Keratinocyte (primary cell): ENCODE measurements at regions not wholly inside any gene's neighbourhood (a gene's known extent, or its start where the extent isn't known, plus 50 kb on each side); places are given as distances from the start of the nearest gene placed in this dataset.

Experiments used
- DNase-seq: peaks from one replicate; pipeline ENCODE4 v3.0.0-alpha.2; 2011; ENCODE audit warnings: low read depth, missing footprints, low spot score
- FAIRE-seq: peaks from 2 replicates; lab custom pipeline; 2011; peaks lifted over from hg19 to GRCh38; lab: Jason Lieb, UNC
- H2AFZ ChIP-seq: 2 replicates; pipeline ENCODE4 v1.6.0; 2012; ENCODE audit warnings: low read length, control low read depth, inconsistent platforms; ENCODE audit not compliant: control insufficient read depth
- H3K27ac ChIP-seq: 2 replicates; pipeline ENCODE4 v1.5.1; 2011; ENCODE audit warnings: low read length; ENCODE audit not compliant: control insufficient read depth, insufficient read depth
- H3K27me3 ChIP-seq: 3 replicates; pipeline ENCODE4 v1.6.0; 2011; ENCODE audit warnings: low read length; ENCODE audit not compliant: control insufficient read depth, insufficient read depth; ENCODE audit errors: extremely low read depth
- H3K36me3 ChIP-seq, 2 experiments: 2 replicates in 1 of 2; 3 replicates in 1 of 2; pipeline ENCODE4 v1.5.1; 2011; ENCODE audit warnings: low read length in 2 of 2, mild to moderate bottlenecking in 1 of 2; ENCODE audit not compliant: control insufficient read depth in 2 of 2, insufficient read depth in 2 of 2; ENCODE audit errors: extremely low read depth in 1 of 2
- H3K4me1 ChIP-seq: 3 replicates; pipeline ENCODE4 v1.5.1; 2011; ENCODE audit warnings: low read length; ENCODE audit not compliant: control insufficient read depth, insufficient read depth; ENCODE audit errors: extremely low read depth
- H3K4me2 ChIP-seq: 3 replicates; pipeline ENCODE4 v1.6.0; 2011; ENCODE audit warnings: low read depth, low read length; ENCODE audit not compliant: control insufficient read depth, insufficient read depth; ENCODE audit errors: extremely low read depth
- H3K4me3 ChIP-seq, 3 experiments: fragments of 200-600 bp in 1 of 3; sonication (generic) in 1 of 3; 2 replicates in 2 of 3; 3 replicates in 1 of 3; pipeline ENCODE4 v1.5.1; 2011 to 2016; ENCODE audit warnings: low read length in 3 of 3, mild to moderate bottlenecking in 3 of 3, control low read depth in 2 of 3, inconsistent platforms in 1 of 3, low read depth in 1 of 3, mixed read lengths in 1 of 3, mixed run types in 1 of 3, moderate library complexity in 1 of 3; ENCODE audit not compliant: control insufficient read depth in 2 of 3, insufficient read depth in 2 of 3; ENCODE audit errors: extremely low read depth in 1 of 3
- H3K79me2 ChIP-seq: 2 replicates; pipeline ENCODE4 v1.6.0; 2012; ENCODE audit warnings: low read length; ENCODE audit not compliant: control insufficient read depth, insufficient read depth
- H3K9ac ChIP-seq: 3 replicates; pipeline ENCODE4 v1.6.0; 2011; ENCODE audit warnings: low read length; ENCODE audit not compliant: control insufficient read depth, insufficient read depth; ENCODE audit errors: extremely low read depth
- H3K9me1 ChIP-seq: 3 replicates; pipeline ENCODE4 v1.6.0; 2011; ENCODE audit warnings: low read length; ENCODE audit not compliant: control insufficient read depth, insufficient read depth; ENCODE audit errors: extremely low read depth
- H3K9me3 ChIP-seq: 2 replicates; pipeline ENCODE4 v1.5.1; 2012; ENCODE audit warnings: low read depth, low read length; ENCODE audit not compliant: control insufficient read depth
- H4K20me1 ChIP-seq: 3 replicates; pipeline ENCODE4 v1.6.0; 2011; ENCODE audit warnings: low read length; ENCODE audit not compliant: control insufficient read depth, insufficient read depth; ENCODE audit errors: extremely low read depth
- EZH2 ChIP-seq: IDR thresholded peaks from one replicate; pipeline ENCODE4 v1.6.1; 2012; ENCODE audit warnings: inconsistent platforms, mild to moderate bottlenecking, low read length, moderate library complexity
- dilution Hi-C: fragments of 300-500 bp; cut with MboI; formaldehyde crosslinking; loops from one replicate; pipeline ENCODE4 v1.7.0; 2020; ENCODE audit warnings: low sequenced_read_pairs; ENCODE audit not compliant: extremely low pct_ligation_motif_present
- TF ChIP-seq, protein P1 (sequence below), 3 experiments: IDR thresholded peaks in 1 of 3; conservative IDR thresholded peaks in 1 of 3; optimal IDR thresholded peaks in 1 of 3; 2 replicates in 2 of 3; 3 replicates in 1 of 3; pipeline versions ENCODE3 to v1.5.1; 2011; ENCODE audit warnings: low read length in 3 of 3, mild to moderate bottlenecking in 3 of 3, moderate library complexity in 2 of 3, control low read depth in 1 of 3, inconsistent platforms in 1 of 3; ENCODE audit not compliant: insufficient read depth in 2 of 3; ENCODE audit errors: extremely low read depth in 1 of 3

DNA sequence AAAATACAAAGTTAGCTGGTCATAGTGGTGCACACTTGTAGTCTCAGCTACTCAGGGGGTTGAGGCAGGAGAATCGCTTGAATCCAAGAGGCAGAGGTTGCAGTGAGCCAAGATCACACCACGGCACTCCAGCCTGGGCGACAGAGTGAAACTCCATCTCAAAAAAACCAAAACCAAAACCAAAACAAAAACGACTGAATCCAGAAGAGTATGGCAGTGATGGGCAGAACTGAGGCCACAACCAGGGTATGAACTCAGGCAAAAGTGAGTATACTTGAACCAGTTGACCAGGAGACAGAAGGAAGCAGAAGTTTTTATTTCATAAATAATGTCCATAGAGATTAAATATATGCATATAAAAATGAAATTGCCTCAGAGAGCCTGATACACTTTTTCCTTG lies 620.0 kb upstream of the SEL1L start:
- H3K9me3 ChIP-seq: no peaks in the 10 kb centered on the region
- FAIRE-seq (no peak), DNase-seq (no peak)
- no peaks in the 10 kb centered on the region for H3K9me1 ChIP-seq
- no peak overlapping the region for H3K9ac ChIP-seq
- no peak overlapping the region for H3K27ac ChIP-seq
- TF ChIP-seq, protein P1, sequence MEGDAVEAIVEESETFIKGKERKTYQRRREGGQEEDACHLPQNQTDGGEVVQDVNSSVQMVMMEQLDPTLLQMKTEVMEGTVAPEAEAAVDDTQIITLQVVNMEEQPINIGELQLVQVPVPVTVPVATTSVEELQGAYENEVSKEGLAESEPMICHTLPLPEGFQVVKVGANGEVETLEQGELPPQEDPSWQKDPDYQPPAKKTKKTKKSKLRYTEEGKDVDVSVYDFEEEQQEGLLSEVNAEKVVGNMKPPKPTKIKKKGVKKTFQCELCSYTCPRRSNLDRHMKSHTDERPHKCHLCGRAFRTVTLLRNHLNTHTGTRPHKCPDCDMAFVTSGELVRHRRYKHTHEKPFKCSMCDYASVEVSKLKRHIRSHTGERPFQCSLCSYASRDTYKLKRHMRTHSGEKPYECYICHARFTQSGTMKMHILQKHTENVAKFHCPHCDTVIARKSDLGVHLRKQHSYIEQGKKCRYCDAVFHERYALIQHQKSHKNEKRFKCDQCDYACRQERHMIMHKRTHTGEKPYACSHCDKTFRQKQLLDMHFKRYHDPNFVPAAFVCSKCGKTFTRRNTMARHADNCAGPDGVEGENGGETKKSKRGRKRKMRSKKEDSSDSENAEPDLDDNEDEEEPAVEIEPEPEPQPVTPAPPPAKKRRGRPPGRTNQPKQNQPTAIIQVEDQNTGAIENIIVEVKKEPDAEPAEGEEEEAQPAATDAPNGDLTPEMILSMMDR (optimal IDR thresholded peaks at IDR 0.05 in 1 of 3, IDR thresholded peaks at IDR 0.05 in 1 of 3, conservative IDR thresholded peaks at IDR 0.05 in 1 of 3; ENCODE audit: extremely low read depth in 1 of 3, insufficient read depth in 2 of 3, low read length in 3 of 3): no peak
- TF ChIP-seq EZH2: no peak
- H3K36me3 ChIP-seq: no peaks in the 10 kb centered on the region
- no peaks in the 10 kb centered on the region for H3K79me2 ChIP-seq
- H3K4me1 ChIP-seq: no peaks in the 10 kb centered on the region
- no peaks in the 10 kb centered on the region for H3K27me3 ChIP-seq
- dilution Hi-C loops: no loop called here
- no peak overlapping the region for H3K4me2 ChIP-seq
- H4K20me1 ChIP-seq: no peaks in the 10 kb centered on the region
- no peak overlapping the region for H3K4me3 ChIP-seq
- H2AFZ ChIP-seq: no peak overlapping the region

DNA sequence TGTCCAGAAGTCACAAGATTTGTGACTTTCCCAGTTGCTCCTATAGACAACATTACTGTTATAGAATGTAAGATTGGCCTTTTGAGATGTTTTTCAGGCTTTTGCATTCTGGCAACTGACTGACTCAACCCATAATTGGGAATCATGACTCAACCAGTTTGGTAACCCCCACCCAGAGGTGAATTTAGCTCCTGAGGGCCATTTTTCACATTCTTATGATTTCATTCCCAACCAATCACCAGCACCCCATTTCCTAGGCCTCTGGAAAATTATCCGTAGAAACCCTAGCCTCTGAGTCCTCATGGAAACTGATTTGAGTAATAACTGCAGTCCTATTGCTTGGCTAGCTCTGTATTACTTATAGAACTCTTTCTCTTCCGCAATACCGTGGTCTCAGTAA lies 626.0 kb upstream of the SEL1L start:
- FAIRE-seq (no peak), DNase-seq (no peak)
- no peaks in the 10 kb centered on the region for H3K27me3 ChIP-seq
- H3K4me3 ChIP-seq: no peak overlapping the region
- H3K36me3 ChIP-seq: no peaks in the 10 kb centered on the region
- no peak overlapping the region for H3K4me2 ChIP-seq
- no peak overlapping the region for H3K27ac ChIP-seq
- H2AFZ ChIP-seq: no peak overlapping the region
- no peaks in the 10 kb centered on the region for H3K9me3 ChIP-seq
- TF ChIP-seq, protein P1 (optimal IDR thresholded peaks at IDR 0.05 in 1 of 3, IDR thresholded peaks at IDR 0.05 in 1 of 3, conservative IDR thresholded peaks at IDR 0.05 in 1 of 3; ENCODE audit: extremely low read depth in 1 of 3, insufficient read depth in 2 of 3, low read length in 3 of 3): no peak
- no peak for TF ChIP-seq EZH2
- H4K20me1 ChIP-seq: no peaks in the 10 kb centered on the region
- no peaks in the 10 kb centered on the region for H3K79me2 ChIP-seq
- dilution Hi-C loops: no loop called here
- H3K9ac ChIP-seq: no peak overlapping the region
- H3K4me1 ChIP-seq: no peaks in the 10 kb centered on the region
- H3K9me1 ChIP-seq: no peaks in the 10 kb centered on the region
